ENCODE measurements at regions not wholly inside any gene's neighbourhood (a gene's known extent, or its start where the extent isn't known, plus 50 kb on each side); places are given as distances from the start of the nearest gene placed in this dataset.
"Not testable (repeated sequence)": the region's sequence is repeated elsewhere in the genome, so short reads cannot be mapped to it uniquely, and the experiment has no call there.

DNA sequence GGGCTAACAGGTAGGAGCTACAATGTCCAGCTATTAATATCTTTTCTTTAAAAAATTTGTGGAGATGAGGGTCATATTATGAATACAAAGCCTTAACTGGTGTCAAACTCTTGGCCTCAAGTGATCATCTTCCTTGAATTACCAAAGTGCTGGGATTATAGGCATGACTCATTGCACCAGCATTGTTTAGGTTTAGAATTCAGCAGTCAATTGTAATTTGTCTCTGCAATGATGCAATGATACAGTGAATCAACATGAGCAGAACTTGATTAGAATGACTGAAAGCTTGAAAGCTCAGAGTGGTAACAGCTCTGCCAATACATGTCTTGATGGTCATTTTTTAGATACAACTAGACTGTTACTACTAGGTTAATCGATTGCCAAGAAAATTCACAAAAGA lies 752.8 kb upstream of the MIR17HG start:
- no peak for DNase-seq (ENCODE audit: low spot score)

GRCh38 chr13:90605664-90606063 lies 741.8 kb upstream of the MIR17HG start:
- no peak for DNase-seq (ENCODE audit: low spot score)

DNA sequence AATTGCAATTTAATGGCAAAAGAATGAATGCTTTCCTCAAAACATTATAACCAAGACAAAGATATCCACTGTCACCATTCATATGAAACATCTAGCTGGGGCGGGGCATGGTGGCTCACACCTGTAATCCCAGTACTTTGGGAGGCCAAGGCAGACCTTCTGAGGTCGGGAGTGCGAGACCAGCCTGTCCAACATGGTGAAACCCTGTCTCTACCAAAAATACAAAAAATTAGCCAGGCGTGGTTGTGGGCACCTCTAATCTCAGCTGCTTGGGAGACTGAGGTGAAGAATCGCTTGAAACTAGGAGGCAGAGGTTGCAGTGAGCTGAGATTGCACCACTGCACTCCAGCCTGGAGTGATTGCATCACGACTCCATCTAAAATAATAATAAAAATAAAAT lies 740.6 kb upstream of the MIR17HG start:
- not testable (repeated sequence) for DNase-seq (ENCODE audit: low spot score)

DNA sequence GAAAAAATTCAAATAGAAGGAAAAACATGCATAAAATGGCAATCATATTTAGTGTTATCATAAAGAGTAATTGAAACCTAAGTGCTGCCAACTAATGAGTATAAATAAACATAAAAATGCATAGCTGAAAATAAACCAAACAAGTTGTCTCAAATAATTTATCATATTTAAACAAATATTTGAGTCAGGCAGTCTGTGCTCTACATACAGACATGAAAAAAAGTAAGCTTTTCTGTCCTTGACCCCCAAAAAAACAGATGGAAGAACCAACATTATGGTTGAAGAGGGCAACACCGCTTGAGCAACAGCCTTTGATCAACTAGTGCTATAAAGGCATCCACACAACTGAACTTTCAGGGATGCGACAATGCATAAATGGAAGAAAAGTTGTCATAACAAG lies 735.1 kb upstream of the MIR17HG start:
- DNase-seq (ENCODE audit: low spot score), result no peak

GRCh38 chr13:90613076-90613795 lies 734.3 kb upstream of the MIR17HG start:
- DNase-seq (ENCODE audit: low spot score), result no peak

- no peak for DNase-seq (ENCODE audit: low spot score)
Observed at GRCh38 chr13:90615236-90615635, 732.3 kb upstream of the MIR17HG start.

DNA sequence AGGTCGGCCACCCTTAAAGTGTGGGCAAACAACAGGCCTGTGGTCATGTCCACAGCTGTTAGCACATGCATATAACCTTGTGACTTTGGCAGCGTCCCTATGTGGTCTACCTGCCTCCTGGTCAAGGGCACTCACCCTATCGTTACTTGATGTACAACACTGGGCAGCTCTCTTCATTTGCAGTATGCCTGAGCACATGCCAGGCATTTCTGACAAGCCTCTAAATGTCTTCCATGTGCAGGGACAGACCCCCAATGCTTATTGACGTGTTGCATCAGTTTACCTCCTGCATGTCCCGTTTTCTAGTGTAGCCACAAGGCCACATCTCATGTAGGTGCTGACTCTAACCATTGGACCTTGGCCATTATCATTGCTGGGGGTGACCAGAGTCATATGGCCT lies 731.7 kb upstream of the MIR17HG start:
- DNase-seq (ENCODE audit: low spot score), result no peak

DNA sequence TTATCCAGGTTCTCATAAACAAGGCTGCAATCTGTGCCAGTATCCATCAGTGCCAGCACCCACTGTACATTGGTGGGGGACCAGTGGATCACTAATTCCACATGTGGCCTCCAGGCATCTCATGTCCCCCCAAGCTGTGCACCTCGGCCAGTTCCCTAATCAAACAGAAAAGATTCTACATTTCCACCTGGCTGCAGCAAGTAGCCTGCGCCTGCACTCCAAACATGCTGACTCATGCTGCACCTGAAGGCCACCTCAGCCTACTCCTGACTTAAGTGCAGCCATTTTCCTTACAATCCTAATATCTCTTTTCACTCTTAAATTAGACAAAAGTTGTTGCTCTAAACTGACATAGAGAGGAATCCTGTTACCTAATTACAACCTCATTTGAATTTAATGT lies 729.4 kb upstream of the MIR17HG start:
- no peak for DNase-seq (ENCODE audit: low spot score)

GRCh38 chr13:90622541-90622940 lies 724.9 kb upstream of the MIR17HG start:
- no peak for DNase-seq (ENCODE audit: low spot score)

DNA sequence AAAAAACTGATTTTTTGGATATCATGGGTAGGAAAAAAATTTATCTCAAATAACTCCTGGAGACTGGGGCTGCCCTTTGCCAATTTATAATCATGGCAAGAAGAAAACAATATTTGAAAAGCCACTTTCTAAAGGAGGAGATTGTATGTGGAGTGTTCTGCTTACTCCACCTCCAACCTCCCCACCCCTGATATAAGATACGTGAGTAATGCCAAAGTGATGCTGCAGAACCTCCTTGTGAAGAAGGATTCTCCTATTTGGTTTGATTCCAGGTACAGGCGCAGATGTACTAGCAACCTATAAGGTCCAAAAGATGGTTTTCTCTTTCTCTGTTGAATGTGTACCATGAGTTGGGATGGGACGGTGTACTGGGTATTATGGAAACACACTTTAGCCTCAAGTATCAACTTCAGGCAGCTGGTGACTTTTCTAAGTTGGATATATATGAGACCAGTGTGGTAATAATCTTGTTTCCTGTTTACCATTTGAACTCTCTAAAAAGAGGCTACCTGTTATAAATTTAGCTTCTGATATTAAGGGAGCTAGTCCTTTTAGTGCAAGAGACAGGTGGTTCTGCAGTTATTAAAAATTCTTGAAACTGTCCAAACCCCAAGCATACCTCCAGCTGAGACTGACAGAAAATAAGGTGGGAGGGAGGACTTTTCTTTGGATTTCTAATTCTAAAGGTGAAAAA lies 724.0 kb upstream of the MIR17HG start:
- DNase-seq (ENCODE audit: low spot score), result no peak

DNA sequence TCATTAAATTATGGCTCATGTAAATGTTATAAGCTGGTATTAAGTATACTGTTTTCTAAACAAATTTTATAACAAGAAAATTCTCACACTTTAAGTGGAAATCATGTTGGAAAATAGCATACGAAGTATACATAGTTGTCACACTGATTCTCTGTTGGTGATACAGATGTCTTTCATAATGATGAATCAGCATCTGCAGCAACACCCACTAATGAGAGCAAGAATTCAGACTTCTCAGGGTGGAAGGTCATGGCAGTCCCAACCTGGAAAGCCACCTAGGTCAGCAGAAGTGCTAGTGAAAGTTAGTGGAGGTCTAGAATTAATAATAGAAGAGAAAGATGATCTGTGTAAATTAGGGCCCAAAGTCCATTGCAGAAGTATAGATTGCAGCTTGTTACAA lies 719.7 kb upstream of the MIR17HG start:
- DNase-seq (ENCODE audit: low spot score), result no peak

DNA sequence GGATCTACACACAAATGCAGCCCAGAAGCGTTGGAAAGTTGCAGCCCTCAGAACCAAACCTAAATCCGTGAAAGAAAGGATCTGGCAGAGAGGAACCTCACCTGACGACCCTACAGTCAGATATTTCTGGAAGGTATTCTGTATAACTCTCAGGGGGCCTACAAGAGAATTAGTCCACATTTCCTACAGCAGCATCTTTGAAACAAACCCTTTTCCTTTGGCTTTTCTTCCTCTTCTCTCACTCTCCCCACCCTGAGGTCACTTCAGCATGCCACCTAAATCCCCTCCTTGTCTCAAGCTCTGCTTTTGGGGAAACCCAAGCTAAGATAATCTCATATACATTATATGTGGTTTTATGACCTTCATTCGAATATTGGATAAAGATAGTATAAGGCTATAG lies 719.0 kb upstream of the MIR17HG start:
- DNase-seq (ENCODE audit: low spot score), result no peak

- no peak for DNase-seq (ENCODE audit: low spot score)
Observed at GRCh38 chr13:90630716-90631115, 716.8 kb upstream of the MIR17HG start.

DNA sequence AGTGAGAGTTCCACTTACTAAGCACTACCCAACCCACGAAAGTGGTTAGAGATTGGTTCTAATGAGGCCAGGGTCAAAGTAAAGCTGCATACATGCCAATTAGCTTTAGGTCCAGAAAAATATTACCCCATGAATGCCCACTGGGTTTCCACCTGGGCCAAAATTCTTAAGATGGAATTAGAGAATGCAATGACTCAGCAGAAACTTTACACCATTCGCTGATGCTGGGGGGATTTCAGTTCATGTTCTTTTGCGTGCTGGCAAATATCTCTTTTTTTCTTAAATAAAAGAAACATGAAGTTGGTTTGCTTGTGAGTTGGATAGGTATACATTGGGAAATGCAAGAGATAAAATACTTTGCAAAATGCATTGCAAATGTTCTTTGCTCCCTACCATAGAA lies 715.3 kb upstream of the MIR17HG start:
- no peak for DNase-seq (ENCODE audit: low spot score)

GRCh38 chr13:90633849-90634248 lies 713.6 kb upstream of the MIR17HG start:
- no peak for DNase-seq (ENCODE audit: low spot score)

- no peak for DNase-seq (ENCODE audit: low spot score)
Observed at GRCh38 chr13:90640976-90641375, 706.5 kb upstream of the MIR17HG start.

DNA sequence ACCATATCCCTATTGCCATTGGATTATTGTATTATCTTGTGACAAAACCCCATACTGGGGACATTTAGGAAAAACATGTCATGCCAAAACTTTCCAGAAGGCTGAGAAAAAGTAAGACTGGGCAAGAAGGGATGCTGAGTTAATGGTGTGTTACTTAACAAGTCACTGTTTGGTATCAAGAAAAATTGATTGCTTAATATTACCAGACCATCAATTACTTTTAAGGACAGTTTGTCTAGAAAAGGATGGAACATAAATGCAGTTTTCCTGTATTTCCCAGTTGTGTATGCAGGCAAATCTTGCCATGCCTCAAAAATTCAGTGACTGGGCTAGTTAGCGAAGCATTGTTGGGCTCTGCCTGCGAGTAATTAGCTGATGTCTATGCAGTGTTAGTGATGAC lies 705.6 kb upstream of the MIR17HG start:
- DNase-seq (ENCODE audit: low spot score), result no peak

DNA sequence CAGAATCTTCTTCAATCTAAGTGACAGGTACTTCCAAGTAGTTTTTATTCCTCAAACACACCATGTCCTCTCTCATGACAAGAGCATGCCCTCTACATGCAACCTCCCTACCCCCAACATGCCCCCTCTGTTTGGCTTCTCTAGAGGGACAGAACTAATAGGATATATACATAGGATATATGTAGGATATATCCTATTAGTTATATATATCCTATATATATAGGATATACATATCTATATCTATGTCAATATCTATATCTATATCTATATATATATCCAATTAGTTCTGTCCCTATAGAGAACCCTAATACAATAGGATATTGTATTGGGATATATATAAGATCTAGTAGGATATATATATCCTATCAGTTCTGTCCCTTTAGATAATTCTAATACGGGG lies 701.9 kb upstream of the MIR17HG start:
- no peak for DNase-seq (ENCODE audit: low spot score)

DNA sequence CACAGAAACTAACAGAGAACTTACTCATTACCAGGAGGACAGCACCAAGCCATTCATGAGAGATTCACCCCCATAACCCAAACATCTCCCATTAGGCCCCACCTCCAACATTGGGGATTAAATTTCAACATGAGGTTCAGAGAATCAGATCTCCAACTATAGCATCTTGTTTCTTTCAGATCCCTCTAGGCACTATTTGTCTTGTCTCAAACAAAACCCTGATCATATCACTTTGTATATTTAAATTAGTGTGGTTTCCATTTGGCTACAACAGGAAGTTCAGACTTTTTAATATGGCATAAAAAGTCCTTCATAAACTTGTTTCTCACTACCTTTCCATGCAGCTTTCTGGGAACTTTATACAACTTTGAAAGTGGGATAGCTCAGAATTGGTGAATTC lies 699.0 kb upstream of the MIR17HG start:
- no peak for DNase-seq (ENCODE audit: low spot score)

- no peak for DNase-seq (ENCODE audit: low spot score)
Observed at GRCh38 chr13:90652036-90652435, 695.5 kb upstream of the MIR17HG start.

DNA sequence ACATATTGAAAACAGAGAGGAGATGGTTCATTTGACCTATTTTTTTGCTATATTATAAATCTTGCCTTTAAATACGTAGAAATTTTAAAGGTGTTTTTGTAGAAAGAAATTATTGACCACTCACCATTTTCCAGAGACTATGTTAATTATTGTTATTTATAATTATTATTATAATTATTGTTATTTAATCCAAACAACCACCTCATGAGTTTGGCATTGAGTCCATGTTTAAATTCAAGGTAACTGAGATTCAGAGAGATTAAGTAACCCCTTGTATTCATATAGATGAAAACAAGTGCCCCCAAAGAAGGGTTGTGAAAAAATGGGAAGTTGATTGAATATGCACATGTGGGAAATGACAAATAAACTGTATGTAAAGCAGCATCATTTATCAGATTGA lies 692.5 kb upstream of the MIR17HG start:
- no peak for DNase-seq (ENCODE audit: low spot score)

GRCh38 chr13:90664200-90664599 lies 683.3 kb upstream of the MIR17HG start:
- DNase-seq (ENCODE audit: low spot score), result not testable (repeated sequence)

GRCh38 chr13:90673746-90674145 lies 673.7 kb upstream of the MIR17HG start:
- DNase-seq (ENCODE audit: low spot score), result no peak

GRCh38 chr13:90675129-90675528 lies 672.4 kb upstream of the MIR17HG start:
- no peak for DNase-seq (ENCODE audit: low spot score)

All from SW480 (cell line).